ENCODE measurements at regions not wholly inside any gene's neighbourhood (a gene's known extent, or its start where the extent isn't known, plus 50 kb on each side); places are given as distances from the start of the nearest gene placed in this dataset.

GRCh38 chr3:13238687-13239466, 165.6 kb upstream of the IQSEC1 start:
- TF ChIP-seq CTCF (IDR thresholded peaks at IDR 0.05), result no peak
- TF ChIP-seq POLR2A (IDR thresholded peaks at IDR 0.05), result no peak
- TF ChIP-seq POLR2AphosphoS5 (IDR thresholded peaks at IDR 0.05), result no peak

All from gastroesophageal sphincter (tissue), 3 donors.